Central memory CD8-positive, alpha-beta T cell (primary cell): ENCODE measurements at regions not wholly inside any gene's neighbourhood (a gene's known extent, or its start where the extent isn't known, plus 50 kb on each side); places are given as distances from the start of the nearest gene placed in this dataset.

ENCODE experiments used
- ATAC-seq: fragments of 150-1000 bp; cut with Tn5 transposase; replicated peaks from 2 replicates; pipeline ENCODE4 v1.10.0; 2022; ENCODE audit warnings: mild to moderate bottlenecking, moderate FRiP score, moderate number of reproducible peaks; ENCODE audit not compliant: poor library complexity, severe bottlenecking; ENCODE audit errors: extremely low read depth
- DNase-seq, 2 donors: peaks; one replicate each; pipeline ENCODE4 v3.0.0; 2021; ENCODE audit warnings: low spot score in 2 of 2
- H3K27ac Mint-ChIP-seq: one replicate; pipeline ENCODE4 v1.8.0; 2022; ENCODE audit warnings: low read depth, mild to moderate bottlenecking, moderate library complexity, mixed read lengths
- H3K27me3 Mint-ChIP-seq: one replicate; pipeline ENCODE4 v1.8.0; 2022; ENCODE audit warnings: mixed read lengths
- H3K36me3 Mint-ChIP-seq: one replicate; pipeline ENCODE4 v1.8.0; 2022; ENCODE audit warnings: mild to moderate bottlenecking, moderate library complexity, mixed read lengths; ENCODE audit not compliant: insufficient read depth
- H3K4me1 Mint-ChIP-seq: one replicate; pipeline ENCODE4 v1.8.0; 2022; ENCODE audit warnings: mixed read lengths
- H3K4me3 Mint-ChIP-seq: one replicate; pipeline ENCODE4 v1.8.0; 2022; ENCODE audit warnings: mild to moderate bottlenecking, moderate library complexity, mixed read lengths
- H3K9me3 Mint-ChIP-seq: one replicate; pipeline ENCODE4 v1.8.0; 2022; ENCODE audit warnings: mixed read lengths

GRCh38 chr11:122426073-122426472 lies 229.4 kb upstream of the UBASH3B start:
- ATAC-seq, result no peak
- H3K36me3 Mint-ChIP-seq, result peaks cover 2% of the 10 kb centered on the region
- no peaks in the 10 kb centered on the region for H3K9me3 Mint-ChIP-seq
- no peak overlapping the region for H3K27ac Mint-ChIP-seq
- H3K27me3 Mint-ChIP-seq, result peaks cover 29% of the 10 kb centered on the region
- DNase-seq, result no peak
- H3K4me1 Mint-ChIP-seq, result no peaks in the 10 kb centered on the region
- H3K4me3 Mint-ChIP-seq, result no peak overlapping the region

GRCh38 chr11:122424636-122425035 lies 230.9 kb upstream of the UBASH3B start:
- ATAC-seq (no peak), DNase-seq (no peak)
- H3K4me1 Mint-ChIP-seq, result no peaks in the 10 kb centered on the region
- peaks cover 29% of the 10 kb centered on the region for H3K27me3 Mint-ChIP-seq
- H3K36me3 Mint-ChIP-seq, result peaks cover 2% of the 10 kb centered on the region
- no peak overlapping the region for H3K27ac Mint-ChIP-seq
- no peak overlapping the region for H3K4me3 Mint-ChIP-seq
- no peaks in the 10 kb centered on the region for H3K9me3 Mint-ChIP-seq

GRCh38 chr11:122423886-122424285 lies 231.6 kb upstream of the UBASH3B start:
- peaks cover 2% of the 10 kb centered on the region for H3K36me3 Mint-ChIP-seq
- H3K9me3 Mint-ChIP-seq, result no peaks in the 10 kb centered on the region
- no peaks in the 10 kb centered on the region for H3K4me1 Mint-ChIP-seq
- no peak overlapping the region for H3K4me3 Mint-ChIP-seq
- no peak for ATAC-seq
- H3K27ac Mint-ChIP-seq, result no peak overlapping the region
- DNase-seq, result no peak
- H3K27me3 Mint-ChIP-seq, result peaks cover 29% of the 10 kb centered on the region

GRCh38 chr11:122423273-122423672 lies 232.2 kb upstream of the UBASH3B start:
- ATAC-seq, result no peak

GRCh38 chr11:122422682-122423081 lies 232.8 kb upstream of the UBASH3B start:
- Mint-ChIP-seq H3K36me3 (peaks cover 2% of the 10 kb centered on the region), H3K9me3 (no peaks in the 10 kb centered on the region), H3K4me1 (no peaks in the 10 kb centered on the region), H3K27ac (no peak overlapping the region), H3K4me3 (no peak overlapping the region), H3K27me3 (peaks cover 38% of the 10 kb centered on the region)
- ATAC-seq, result no peak
- no peak for DNase-seq

More at GRCh38 chr11:122423273-122423672, 232.2 kb upstream of the UBASH3B start:
- Mint-ChIP-seq H3K4me1 (no peaks in the 10 kb centered on the region), H3K27ac (no peak overlapping the region), H3K27me3 (peaks cover 32% of the 10 kb centered on the region), H3K9me3 (no peaks in the 10 kb centered on the region), H3K36me3 (peaks cover 2% of the 10 kb centered on the region), H3K4me3 (no peak overlapping the region)
- DNase-seq, result no peak

GRCh38 chr11:122421702-122422101 lies 233.8 kb upstream of the UBASH3B start:
- H3K9me3 Mint-ChIP-seq, result no peaks in the 10 kb centered on the region
- peaks cover 3% of the 10 kb centered on the region for H3K36me3 Mint-ChIP-seq
- no peak overlapping the region for H3K27ac Mint-ChIP-seq
- no peaks in the 10 kb centered on the region for H3K4me1 Mint-ChIP-seq
- H3K4me3 Mint-ChIP-seq, result no peak overlapping the region
- H3K27me3 Mint-ChIP-seq, result peaks cover 40% of the 10 kb centered on the region
- no peak for DNase-seq
- ATAC-seq, result no peak

GRCh38 chr11:122418032-122418431 lies 237.5 kb upstream of the UBASH3B start:
- no peaks in the 10 kb centered on the region for H3K9me3 Mint-ChIP-seq
- no peak overlapping the region for H3K4me3 Mint-ChIP-seq
- H3K36me3 Mint-ChIP-seq, result peaks cover 3% of the 10 kb centered on the region
- H3K27me3 Mint-ChIP-seq, result peaks cover 27% of the 10 kb centered on the region
- no peak overlapping the region for H3K27ac Mint-ChIP-seq
- no peaks in the 10 kb centered on the region for H3K4me1 Mint-ChIP-seq
- ATAC-seq (no peak), DNase-seq (no peak)

GRCh38 chr11:122414406-122415018 lies 241.0 kb upstream of the UBASH3B start:
- ATAC-seq (no peak), DNase-seq (no peak)
- peaks cover 13% of the 10 kb centered on the region for H3K27me3 Mint-ChIP-seq
- H3K27ac Mint-ChIP-seq, result no peak overlapping the region
- no peak overlapping the region for H3K4me3 Mint-ChIP-seq
- peaks cover 6% of the 10 kb centered on the region for H3K9me3 Mint-ChIP-seq
- peaks cover 1% of the 10 kb centered on the region for H3K36me3 Mint-ChIP-seq
- no peaks in the 10 kb centered on the region for H3K4me1 Mint-ChIP-seq

- no peak overlapping the region for H3K4me3 Mint-ChIP-seq
- ATAC-seq, result no peak
- peaks cover 6% of the 10 kb centered on the region for H3K9me3 Mint-ChIP-seq
Observed at GRCh38 chr11:122413677-122414076, 241.8 kb upstream of the UBASH3B start.

GRCh38 chr11:122412581-122412980 lies 242.9 kb upstream of the UBASH3B start:
- no peaks in the 10 kb centered on the region for H3K4me1 Mint-ChIP-seq
- H3K27me3 Mint-ChIP-seq, result peaks cover 2% of the 10 kb centered on the region
- ATAC-seq (no peak), DNase-seq (no peak)
- H3K4me3 Mint-ChIP-seq, result no peak overlapping the region
- H3K36me3 Mint-ChIP-seq, result peaks cover 1% of the 10 kb centered on the region
- H3K27ac Mint-ChIP-seq, result no peak overlapping the region
- H3K9me3 Mint-ChIP-seq, result peaks cover 6% of the 10 kb centered on the region

More at GRCh38 chr11:122413677-122414076, 241.8 kb upstream of the UBASH3B start:
- no peaks in the 10 kb centered on the region for H3K4me1 Mint-ChIP-seq
- peaks cover 1% of the 10 kb centered on the region for H3K36me3 Mint-ChIP-seq
- peaks cover 13% of the 10 kb centered on the region for H3K27me3 Mint-ChIP-seq
- DNase-seq, result no peak
- H3K27ac Mint-ChIP-seq, result no peak overlapping the region

GRCh38 chr11:122406466-122406865 lies 249.1 kb upstream of the UBASH3B start:
- Mint-ChIP-seq H3K4me3 (no peak overlapping the region), H3K9me3 (no peaks in the 10 kb centered on the region), H3K4me1 (no peaks in the 10 kb centered on the region), H3K36me3 (no peaks in the 10 kb centered on the region), H3K27ac (no peak overlapping the region), H3K27me3 (no peaks in the 10 kb centered on the region)
- ATAC-seq (no peak), DNase-seq (no peak)

GRCh38 chr11:122405547-122406341 lies 249.8 kb upstream of the UBASH3B start:
- Mint-ChIP-seq H3K9me3 (no peaks in the 10 kb centered on the region), H3K4me3 (no peak overlapping the region), H3K4me1 (no peaks in the 10 kb centered on the region), H3K27ac (no peak overlapping the region), H3K27me3 (no peaks in the 10 kb centered on the region), H3K36me3 (no peaks in the 10 kb centered on the region)
- ATAC-seq, result no peak
- DNase-seq, result no peak

GRCh38 chr11:122404571-122404970 lies 251.0 kb upstream of the UBASH3B start:
- Mint-ChIP-seq H3K4me3 (no peak overlapping the region), H3K27me3 (no peaks in the 10 kb centered on the region), H3K9me3 (no peaks in the 10 kb centered on the region), H3K27ac (no peak overlapping the region), H3K36me3 (no peaks in the 10 kb centered on the region), H3K4me1 (no peaks in the 10 kb centered on the region)
- DNase-seq, result no peak
- ATAC-seq, result no peak
